ENCODE measurements at regions not wholly inside any gene's neighbourhood (a gene's known extent, or its start where the extent isn't known, plus 50 kb on each side); places are given as distances from the start of the nearest gene placed in this dataset.
"Not testable (repeated sequence)": the region's sequence is repeated elsewhere in the genome, so short reads cannot be mapped to it uniquely, and the experiment has no call there.

DNA sequence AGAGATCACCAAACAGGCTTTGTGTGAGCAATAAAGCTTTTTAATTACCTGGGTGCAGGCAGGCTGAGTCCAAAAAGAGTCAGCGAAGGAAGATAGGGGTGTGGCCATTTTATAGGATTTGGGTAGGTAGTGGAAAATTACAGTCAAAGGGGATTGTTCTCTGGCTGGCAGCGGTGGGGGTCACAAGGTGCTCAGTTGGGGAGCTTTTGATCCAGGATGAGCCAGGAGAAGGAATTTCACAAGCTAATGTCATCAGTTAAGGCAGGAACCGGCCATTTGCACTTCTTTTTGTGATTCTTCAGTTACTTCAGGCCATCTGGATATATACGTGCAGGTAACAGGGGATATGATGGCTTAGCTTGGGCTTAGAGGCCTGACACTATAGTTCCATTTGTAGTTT is 177.5 kb upstream of the KCNJ3 start:
- TF ChIP-seq, protein P1, sequence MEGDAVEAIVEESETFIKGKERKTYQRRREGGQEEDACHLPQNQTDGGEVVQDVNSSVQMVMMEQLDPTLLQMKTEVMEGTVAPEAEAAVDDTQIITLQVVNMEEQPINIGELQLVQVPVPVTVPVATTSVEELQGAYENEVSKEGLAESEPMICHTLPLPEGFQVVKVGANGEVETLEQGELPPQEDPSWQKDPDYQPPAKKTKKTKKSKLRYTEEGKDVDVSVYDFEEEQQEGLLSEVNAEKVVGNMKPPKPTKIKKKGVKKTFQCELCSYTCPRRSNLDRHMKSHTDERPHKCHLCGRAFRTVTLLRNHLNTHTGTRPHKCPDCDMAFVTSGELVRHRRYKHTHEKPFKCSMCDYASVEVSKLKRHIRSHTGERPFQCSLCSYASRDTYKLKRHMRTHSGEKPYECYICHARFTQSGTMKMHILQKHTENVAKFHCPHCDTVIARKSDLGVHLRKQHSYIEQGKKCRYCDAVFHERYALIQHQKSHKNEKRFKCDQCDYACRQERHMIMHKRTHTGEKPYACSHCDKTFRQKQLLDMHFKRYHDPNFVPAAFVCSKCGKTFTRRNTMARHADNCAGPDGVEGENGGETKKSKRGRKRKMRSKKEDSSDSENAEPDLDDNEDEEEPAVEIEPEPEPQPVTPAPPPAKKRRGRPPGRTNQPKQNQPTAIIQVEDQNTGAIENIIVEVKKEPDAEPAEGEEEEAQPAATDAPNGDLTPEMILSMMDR (IDR thresholded peaks at IDR 0.05; ENCODE audit: low read length): not testable (repeated sequence)
- TF ChIP-seq EZH2 (IDR thresholded peaks at IDR 0.05; ENCODE audit: borderline replicate concordance, low read length): not testable (repeated sequence)

All from OCI-LY1 (cell line).